Activated naive CD4-positive, alpha-beta T cell treated with anti-CD3 and anti-CD28 coated beads for 36 hours (primary cell): ENCODE measurements at regions not wholly inside any gene's neighbourhood (a gene's known extent, or its start where the extent isn't known, plus 50 kb on each side); places are given as distances from the start of the nearest gene placed in this dataset.
"Not testable (repeated sequence)": the region's sequence is repeated elsewhere in the genome, so short reads cannot be mapped to it uniquely, and the experiment has no call there.

Experiments used
- CTCF ChIA-PET: fragments of 350-600 bp; sonication (Branson Sonifier 250); formaldehyde crosslinking; loops from one replicate; lab custom pipeline; 2021; ENCODE audit warnings: antibody characterized with exemption; lab: Charles Lee
- DNase-seq: peaks from one replicate; pipeline ENCODE4 v3.0.0-alpha.2; 2020
- H3K27ac Mint-ChIP-seq: one replicate; pipeline ENCODE4 v1.8.0; 2021; ENCODE audit warnings: mild to moderate bottlenecking, mixed read lengths
- H3K27me3 Mint-ChIP-seq: one replicate; pipeline ENCODE4 v1.8.0; 2021; ENCODE audit warnings: low read depth, mixed read lengths
- H3K36me3 Mint-ChIP-seq: one replicate; pipeline ENCODE4 v1.8.0; 2021; ENCODE audit warnings: low read depth, mixed read lengths
- H3K4me1 Mint-ChIP-seq: one replicate; pipeline ENCODE4 v1.8.0; 2021; ENCODE audit warnings: low read depth, mixed read lengths
- H3K4me3 Mint-ChIP-seq: one replicate; pipeline ENCODE4 v1.8.0; 2021; ENCODE audit warnings: mild to moderate bottlenecking, moderate library complexity, mixed read lengths
- H3K9me3 Mint-ChIP-seq: one replicate; pipeline ENCODE4 v1.8.0; 2021; ENCODE audit warnings: mixed read lengths
- intact Hi-C: fragments of 100-400 bp; cut with micrococcal nuclease; formaldehyde crosslinking; loops from one replicate; pipeline ENCODE4 v1.15.1; 2023

DNA sequence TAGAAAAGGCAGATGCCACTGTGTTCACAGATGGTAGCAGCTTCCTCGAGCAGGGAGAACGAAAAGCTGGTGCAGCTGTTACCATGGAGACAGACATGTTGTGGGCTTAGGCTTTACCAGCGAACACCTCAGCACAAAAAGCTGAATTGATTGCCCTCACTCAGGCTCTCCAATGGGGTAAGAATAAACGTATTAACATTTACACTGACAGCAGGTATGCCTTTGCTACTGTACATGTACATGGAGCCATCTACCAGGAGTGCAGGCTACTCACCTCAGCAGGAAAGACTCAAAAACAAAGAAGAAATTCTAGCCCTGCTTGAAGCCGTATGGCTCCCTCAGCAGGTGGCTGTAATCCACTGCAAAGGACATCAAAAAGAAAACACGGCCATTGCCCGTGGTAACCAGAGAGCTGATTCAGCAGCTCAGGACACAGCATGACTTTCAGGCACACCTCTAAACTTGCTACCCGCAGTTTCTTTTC lies 197.7 kb downstream of the ZNF737 start:
- H3K27ac Mint-ChIP-seq: no peak overlapping the region
- peak; percentile 10 for DNase-seq
- no peak overlapping the region for H3K4me3 Mint-ChIP-seq
- H3K4me1 Mint-ChIP-seq: no peaks in the 10 kb centered on the region
- intact Hi-C loops: no loop called here
- CTCF ChIA-PET: interaction anchor here (0.5 to 0.9 kb wide), 2 partner anchors 46 to 1164 kb away, joined by 3 read pairs; no protein-coding TSS in a partner anchor
- H3K27me3 Mint-ChIP-seq: peaks cover 2% of the 10 kb centered on the region
- H3K9me3 Mint-ChIP-seq: peaks cover 5% of the 10 kb centered on the region
- H3K36me3 Mint-ChIP-seq: no peaks in the 10 kb centered on the region

DNA sequence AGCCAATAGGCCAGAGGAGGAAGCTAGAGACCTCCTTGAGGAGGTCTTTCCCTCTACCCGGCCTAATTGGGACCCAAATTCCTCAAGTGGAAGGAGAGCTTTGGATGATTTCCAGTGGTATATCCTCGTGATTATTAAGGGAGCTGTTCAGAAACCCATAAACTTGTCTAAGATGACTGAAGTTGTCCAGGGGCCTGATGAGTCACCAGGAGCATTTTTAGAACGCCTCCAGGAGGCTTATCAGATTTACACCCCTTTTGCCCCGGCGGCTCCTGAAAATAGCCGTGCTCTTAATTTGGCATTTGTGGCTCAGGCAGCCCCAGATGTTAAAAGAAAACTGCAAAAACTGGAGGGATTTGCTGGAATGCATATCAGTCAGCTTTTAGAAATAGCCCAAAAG lies 198.1 kb downstream of the ZNF486 start:
- no peak for DNase-seq
- intact Hi-C loops: no loop called here
- H3K4me1 Mint-ChIP-seq: no peaks in the 10 kb centered on the region
- CTCF ChIA-PET: no interaction called here
- no peak overlapping the region for H3K27ac Mint-ChIP-seq
- peaks cover 5% of the 10 kb centered on the region for H3K9me3 Mint-ChIP-seq
- no peaks in the 10 kb centered on the region for H3K36me3 Mint-ChIP-seq
- no peak overlapping the region for H3K4me3 Mint-ChIP-seq
- peaks cover 2% of the 10 kb centered on the region for H3K27me3 Mint-ChIP-seq

DNA sequence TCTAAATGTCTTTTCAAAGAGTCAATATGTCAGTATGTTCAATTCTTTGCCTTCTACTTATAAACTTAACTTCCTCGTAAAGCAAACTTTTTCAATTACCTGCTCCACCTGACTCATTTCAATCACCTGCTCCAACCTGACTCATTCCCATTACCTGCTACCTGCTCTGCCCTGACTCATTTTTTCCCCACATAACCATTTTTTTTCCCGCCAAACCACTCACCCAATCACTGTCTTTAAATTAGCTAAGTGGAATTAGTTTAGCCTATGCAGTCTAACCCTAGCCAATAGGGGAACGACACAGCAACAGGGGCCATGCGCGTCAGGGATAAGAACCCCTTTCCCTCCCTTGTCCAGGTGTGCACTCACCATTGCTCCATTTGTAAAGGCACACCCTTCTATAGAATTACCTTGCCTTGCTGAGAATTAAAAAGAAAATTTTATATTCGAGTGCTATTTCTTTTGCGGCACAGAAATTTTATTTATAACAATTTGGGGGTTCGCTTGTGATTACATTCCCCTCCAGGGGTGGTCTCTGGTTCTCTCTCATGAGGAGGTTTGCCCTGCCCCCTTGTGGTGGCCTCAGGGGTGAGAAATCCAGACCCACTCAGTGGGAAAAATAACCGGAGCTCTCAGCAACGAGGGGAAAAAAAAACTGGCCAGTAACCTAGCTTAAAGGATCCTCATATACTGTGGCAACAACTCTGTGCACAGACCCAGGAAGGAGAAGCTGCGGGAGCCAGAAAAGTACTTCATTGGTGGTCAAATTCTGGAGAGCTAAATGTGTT lies 193.1 kb downstream of the ZNF486 start:
- H3K27ac Mint-ChIP-seq: no peak overlapping the region
- intact Hi-C loops: no loop called here
- peak; percentile 8 for DNase-seq
- no peak overlapping the region for H3K4me3 Mint-ChIP-seq
- H3K27me3 Mint-ChIP-seq: no peaks in the 10 kb centered on the region
- CTCF ChIA-PET: interaction anchor here (0.8 kb wide), 1 partner anchor 16 kb away, joined by 3 read pairs; no protein-coding TSS in a partner anchor
- H3K4me1 Mint-ChIP-seq: no peaks in the 10 kb centered on the region
- H3K36me3 Mint-ChIP-seq: peaks cover 1% of the 10 kb centered on the region
- peaks cover 28% of the 10 kb centered on the region for H3K9me3 Mint-ChIP-seq

DNA sequence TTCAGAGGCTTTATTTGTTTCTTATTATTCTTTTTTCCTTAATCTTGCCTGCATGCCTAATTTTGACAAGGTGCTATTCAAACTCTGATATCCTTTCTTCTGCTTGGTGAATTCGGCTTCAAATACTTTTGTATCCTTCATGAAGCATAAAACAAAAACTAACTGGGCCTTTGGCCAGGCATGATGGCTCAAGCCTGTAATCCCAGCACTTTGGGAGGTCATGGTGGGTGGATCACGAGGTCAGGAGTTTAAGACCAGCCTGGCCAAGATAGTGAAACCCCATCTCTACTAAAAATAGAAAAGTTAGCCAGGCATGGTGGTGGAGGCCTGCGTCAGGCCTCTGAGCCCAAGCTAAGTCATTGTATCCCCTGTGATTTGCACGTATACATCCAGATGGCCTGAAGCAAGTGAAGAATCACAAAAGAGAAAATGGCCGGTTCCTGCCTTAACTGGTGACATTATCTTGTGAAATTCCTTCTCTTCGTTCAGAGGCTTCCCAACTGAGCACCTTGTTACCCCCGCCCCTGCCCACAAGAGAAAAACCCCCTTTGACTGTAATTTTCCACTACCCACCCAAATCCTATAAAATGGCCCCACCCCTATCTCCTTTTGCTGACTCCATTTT lies 191.9 kb downstream of the ZNF486 start:
- DNase-seq, H3K36me3 Mint-ChIP-seq, CTCF ChIA-PET, H3K27ac Mint-ChIP-seq, H3K4me3 Mint-ChIP-seq, intact Hi-C loops, H3K4me1 Mint-ChIP-seq, H3K27me3 Mint-ChIP-seq: not testable (repeated sequence)
- peaks cover 28% of the 10 kb centered on the region for H3K9me3 Mint-ChIP-seq

DNA sequence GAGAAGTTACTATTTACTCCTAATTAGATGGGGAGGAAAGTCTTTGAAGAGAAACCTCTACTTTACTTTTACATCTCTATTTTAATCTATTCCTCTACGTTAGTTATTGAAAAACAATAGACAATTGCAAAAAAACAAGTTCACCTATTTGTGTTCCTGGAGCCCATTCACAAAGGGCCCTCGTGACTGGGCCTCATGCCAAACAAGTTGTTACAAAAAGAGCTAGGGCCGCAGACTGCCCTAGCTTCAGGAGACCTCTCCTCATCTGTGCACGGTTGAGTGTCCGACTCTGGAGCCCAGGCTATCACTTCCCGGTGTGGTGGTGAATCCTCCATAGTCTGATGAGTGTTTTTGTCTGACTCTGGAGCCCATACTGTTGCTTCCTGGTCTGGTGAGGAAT lies 190.9 kb downstream of the ZNF486 start:
- Mint-ChIP-seq H3K27ac (no peak overlapping the region), H3K4me3 (no peak overlapping the region), H3K27me3 (no peaks in the 10 kb centered on the region), H3K9me3 (peaks cover 28% of the 10 kb centered on the region), H3K4me1 (no peaks in the 10 kb centered on the region), H3K36me3 (peaks cover 1% of the 10 kb centered on the region)
- no peak for DNase-seq
- intact Hi-C loops: no loop called here
- CTCF ChIA-PET: no interaction called here

DNA sequence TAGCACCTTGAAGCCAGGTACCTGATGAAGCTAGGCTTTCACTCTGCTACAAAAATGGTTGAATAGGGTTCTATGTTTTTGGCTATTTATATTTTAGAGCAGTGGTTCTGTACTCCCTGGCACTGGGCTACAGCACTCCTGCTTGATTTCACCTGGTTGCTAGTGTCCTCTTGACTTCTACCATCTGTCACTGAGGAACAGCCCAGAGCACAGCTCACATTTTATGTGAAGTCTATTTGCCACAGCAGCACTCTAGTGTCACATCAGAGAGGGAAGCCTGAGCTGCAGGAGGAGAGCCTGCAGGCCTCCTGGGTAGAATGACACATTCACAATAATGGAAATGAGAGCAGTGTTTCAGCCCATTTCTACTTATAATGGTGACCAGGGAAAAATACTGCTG lies 184.2 kb downstream of the ZNF486 start:
- Mint-ChIP-seq H3K4me3 (no peak overlapping the region), H3K4me1 (no peaks in the 10 kb centered on the region), H3K27ac (no peak overlapping the region), H3K36me3 (no peaks in the 10 kb centered on the region), H3K27me3 (no peaks in the 10 kb centered on the region), H3K9me3 (peaks cover 2% of the 10 kb centered on the region)
- intact Hi-C loops: no loop called here
- no peak for DNase-seq
- CTCF ChIA-PET: no interaction called here

DNA sequence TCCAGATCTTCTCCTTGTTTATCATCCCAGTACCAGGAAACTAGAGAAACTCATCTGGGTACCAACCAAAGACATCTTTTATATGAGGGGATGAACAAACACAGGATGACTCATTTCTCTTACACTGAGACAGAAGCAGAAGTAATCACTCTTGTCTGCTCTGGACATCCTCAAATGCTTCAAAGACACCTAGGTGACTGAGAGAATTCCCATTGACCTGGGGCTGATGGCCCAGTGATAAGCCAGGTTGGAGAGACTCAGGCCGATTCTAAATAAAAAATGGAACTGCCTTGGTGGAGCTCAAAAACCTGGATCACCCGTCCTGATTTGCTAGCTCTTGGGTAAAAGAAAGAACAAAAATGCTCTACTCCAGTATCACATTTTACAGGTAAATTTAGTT lies 182.2 kb downstream of the ZNF486 start:
- intact Hi-C loops: no loop called here
- Mint-ChIP-seq H3K27ac (no peak overlapping the region), H3K9me3 (no peaks in the 10 kb centered on the region), H3K36me3 (no peaks in the 10 kb centered on the region), H3K4me1 (no peaks in the 10 kb centered on the region), H3K4me3 (no peak overlapping the region), H3K27me3 (no peaks in the 10 kb centered on the region)
- CTCF ChIA-PET: interaction anchor here (0.6 kb wide), 1 partner anchor 1134 kb away, joined by 3 read pairs; no protein-coding TSS in a partner anchor
- DNase-seq: no peak

DNA sequence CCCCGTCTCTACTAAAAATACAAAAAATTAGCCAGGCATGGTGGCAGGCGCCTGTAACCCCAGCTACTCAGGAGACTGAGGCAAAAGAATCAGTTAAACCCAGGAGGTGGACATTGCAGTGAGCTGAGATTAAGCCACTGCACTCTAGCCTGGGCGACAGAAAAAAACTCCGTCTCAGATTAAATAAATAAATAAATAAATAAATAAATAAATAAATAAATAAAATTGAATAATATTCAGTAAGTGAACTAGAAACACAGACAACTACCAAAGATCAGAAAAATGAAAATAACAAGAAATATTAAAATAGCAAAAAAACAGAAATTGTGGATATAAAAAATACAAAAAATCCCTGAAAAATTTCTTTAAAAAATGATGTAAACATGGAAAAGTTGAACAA lies 172.4 kb downstream of the ZNF486 start:
- Mint-ChIP-seq H3K4me1 (no peaks in the 10 kb centered on the region), H3K4me3 (no peak overlapping the region), H3K36me3 (no peaks in the 10 kb centered on the region), H3K27ac (no peak overlapping the region), H3K9me3 (no peaks in the 10 kb centered on the region), H3K27me3 (no peaks in the 10 kb centered on the region)
- intact Hi-C loops: no loop called here
- DNase-seq: no peak
- CTCF ChIA-PET: no interaction called here

DNA sequence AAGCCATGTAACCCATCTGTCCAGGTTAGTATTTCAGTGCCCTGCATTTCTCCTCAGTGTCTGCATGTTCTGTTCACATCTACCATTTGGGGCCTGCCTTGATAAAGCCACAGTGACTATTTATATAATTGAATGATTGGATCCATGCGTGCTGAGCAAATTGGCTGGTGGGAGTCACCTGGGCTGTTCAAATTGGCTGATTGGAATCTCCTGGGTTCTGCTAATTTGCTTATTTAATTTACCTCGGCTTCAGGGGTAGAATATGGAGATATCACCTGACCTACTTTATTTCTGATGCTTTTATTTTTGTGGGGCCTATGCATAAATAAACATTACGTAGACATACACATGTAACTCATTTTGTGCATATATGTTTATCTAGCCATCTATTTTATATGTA lies 167.7 kb downstream of the ZNF486 start:
- intact Hi-C loops: no loop called here
- no peaks in the 10 kb centered on the region for H3K27me3 Mint-ChIP-seq
- no peak for DNase-seq

DNA sequence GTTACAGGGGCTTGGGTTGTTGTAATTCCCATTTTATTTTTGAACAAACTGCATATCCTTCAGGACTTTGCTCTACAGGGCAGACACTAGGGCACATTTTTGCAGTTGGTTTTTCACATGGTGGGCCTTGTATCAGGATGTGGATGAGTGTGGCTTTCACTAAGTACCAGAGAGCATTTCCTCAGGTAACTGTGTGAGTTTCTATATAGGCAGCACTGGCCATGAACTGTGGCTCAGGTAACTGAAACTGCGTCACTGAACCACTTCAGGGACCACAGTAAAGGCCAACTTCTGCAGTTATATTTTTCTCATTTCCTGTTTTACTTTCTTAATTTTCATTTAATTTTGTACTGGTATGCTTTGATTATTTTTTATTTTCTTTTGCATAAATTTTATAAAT lies 166.5 kb downstream of the ZNF486 start:
- no peak for DNase-seq
- no peaks in the 10 kb centered on the region for H3K36me3 Mint-ChIP-seq
- H3K4me1 Mint-ChIP-seq: no peaks in the 10 kb centered on the region
- CTCF ChIA-PET: no interaction called here
- no peak overlapping the region for H3K27ac Mint-ChIP-seq
- intact Hi-C loops: no loop called here
- H3K27me3 Mint-ChIP-seq: no peaks in the 10 kb centered on the region
- no peak overlapping the region for H3K4me3 Mint-ChIP-seq
- no peaks in the 10 kb centered on the region for H3K9me3 Mint-ChIP-seq

More for the DNA sequence above, 167.7 kb downstream of the ZNF486 start:
- no peak overlapping the region for H3K27ac Mint-ChIP-seq
- CTCF ChIA-PET: no interaction called here
- H3K9me3 Mint-ChIP-seq: no peaks in the 10 kb centered on the region
- no peak overlapping the region for H3K4me3 Mint-ChIP-seq
- H3K4me1 Mint-ChIP-seq: no peaks in the 10 kb centered on the region
- H3K36me3 Mint-ChIP-seq: no peaks in the 10 kb centered on the region

DNA sequence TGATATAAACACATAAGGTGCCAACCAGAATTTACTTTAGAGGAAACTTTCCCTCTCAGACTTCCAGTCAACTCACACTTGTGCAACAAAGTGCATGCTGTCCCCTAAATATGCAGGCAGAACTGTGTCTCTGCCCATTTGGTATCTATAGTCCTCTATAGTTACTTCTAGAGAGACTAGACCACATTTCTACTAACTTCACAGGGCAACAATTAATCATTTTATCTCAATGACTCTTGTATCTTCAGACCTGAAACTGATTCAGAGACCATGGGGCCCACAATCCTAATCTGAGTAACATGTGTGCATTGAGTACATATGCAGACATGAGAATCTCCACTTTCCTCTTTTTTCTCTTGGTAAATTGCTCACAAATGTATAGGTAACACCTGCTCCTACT lies 158.1 kb downstream of the ZNF486 start:
- no peaks in the 10 kb centered on the region for H3K27me3 Mint-ChIP-seq
- peak; percentile 4 for DNase-seq
- CTCF ChIA-PET: no interaction called here
- intact Hi-C loops: no loop called here
- no peaks in the 10 kb centered on the region for H3K36me3 Mint-ChIP-seq
- no peaks in the 10 kb centered on the region for H3K4me1 Mint-ChIP-seq
- no peaks in the 10 kb centered on the region for H3K9me3 Mint-ChIP-seq
- no peak overlapping the region for H3K4me3 Mint-ChIP-seq
- H3K27ac Mint-ChIP-seq: no peak overlapping the region

DNA sequence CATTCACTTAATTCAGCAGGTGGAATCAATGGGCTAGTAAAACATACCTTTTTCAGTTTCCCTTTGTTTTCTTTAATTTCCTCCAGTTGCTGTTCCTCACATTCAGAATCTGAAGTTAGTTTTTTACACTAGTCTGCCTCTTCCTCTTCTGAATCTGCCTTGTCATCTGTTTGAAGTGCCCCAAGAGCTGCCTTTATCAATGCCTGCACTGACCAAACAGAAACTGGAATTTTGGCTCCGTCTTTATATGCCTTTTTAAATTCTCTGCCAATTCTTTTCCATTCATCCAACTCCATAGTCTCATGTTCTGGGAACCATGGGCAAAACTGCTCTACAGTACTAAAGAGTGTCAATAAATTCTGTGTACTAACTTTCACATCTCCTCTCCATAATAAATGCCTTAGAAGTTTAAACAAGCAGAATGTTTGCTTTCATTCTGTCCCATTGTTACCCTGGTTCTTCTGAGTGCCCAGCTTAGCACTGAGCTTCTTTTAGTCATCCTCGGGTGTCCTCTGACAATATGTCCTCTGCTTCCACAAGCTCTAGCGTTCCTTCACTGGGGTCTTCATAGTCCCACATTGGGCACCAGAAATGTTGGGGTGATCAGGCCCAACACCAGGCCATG lies 154.2 kb downstream of the ZNF486 start:
- Mint-ChIP-seq H3K27me3 (no peaks in the 10 kb centered on the region), H3K4me3 (no peak overlapping the region), H3K36me3 (no peaks in the 10 kb centered on the region), H3K4me1 (no peaks in the 10 kb centered on the region), H3K27ac (no peak overlapping the region), H3K9me3 (no peaks in the 10 kb centered on the region)
- DNase-seq: no peak
- intact Hi-C loops: no loop called here
- CTCF ChIA-PET: no interaction called here
